ENCODE measurements at regions not wholly inside any gene's neighbourhood (a gene's known extent, or its start where the extent isn't known, plus 50 kb on each side); places are given as distances from the start of the nearest gene placed in this dataset.
"Not testable (repeated sequence)": the region's sequence is repeated elsewhere in the genome, so short reads cannot be mapped to it uniquely, and the experiment has no call there.

DNA sequence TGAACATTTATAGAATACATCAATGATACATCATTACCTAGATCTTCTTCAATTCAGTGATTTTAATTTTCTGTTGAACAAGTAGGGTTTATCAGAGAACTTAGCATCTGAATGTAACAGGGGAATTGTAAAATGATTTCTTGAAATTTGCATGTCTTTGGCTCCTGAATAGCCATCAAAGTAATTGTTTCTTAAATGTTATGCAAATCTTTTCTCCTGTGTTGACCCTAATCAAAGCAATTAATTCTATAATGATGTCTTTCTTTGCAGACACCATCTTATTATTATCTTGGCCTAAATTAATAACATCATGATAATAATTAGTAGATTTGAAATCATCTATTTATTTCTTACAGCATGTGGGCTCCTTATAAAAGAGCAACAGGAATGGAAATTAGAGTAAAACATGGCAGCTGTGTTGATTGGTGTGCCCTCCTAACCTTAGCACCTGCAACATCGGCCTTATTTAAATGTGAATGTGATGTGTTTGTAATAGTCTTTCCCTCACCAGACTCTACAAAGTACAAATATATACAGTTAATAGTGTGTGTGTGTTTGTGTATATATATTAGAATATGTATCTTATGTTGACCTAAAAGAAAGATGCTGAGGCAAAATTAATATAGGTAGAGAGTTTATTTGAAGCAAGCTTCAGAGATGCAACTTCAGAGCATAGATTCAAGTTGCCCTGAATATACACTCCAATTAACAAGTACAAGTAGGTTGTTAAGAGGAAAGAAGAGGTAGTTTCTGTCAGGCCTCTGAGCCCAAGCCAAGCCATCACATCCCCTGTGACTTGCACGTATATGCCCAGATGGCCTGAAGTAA, 328.0 kb upstream of the TECRL start:
- no peak for DNase-seq (ENCODE audit: low read depth, low spot score)

DNA sequence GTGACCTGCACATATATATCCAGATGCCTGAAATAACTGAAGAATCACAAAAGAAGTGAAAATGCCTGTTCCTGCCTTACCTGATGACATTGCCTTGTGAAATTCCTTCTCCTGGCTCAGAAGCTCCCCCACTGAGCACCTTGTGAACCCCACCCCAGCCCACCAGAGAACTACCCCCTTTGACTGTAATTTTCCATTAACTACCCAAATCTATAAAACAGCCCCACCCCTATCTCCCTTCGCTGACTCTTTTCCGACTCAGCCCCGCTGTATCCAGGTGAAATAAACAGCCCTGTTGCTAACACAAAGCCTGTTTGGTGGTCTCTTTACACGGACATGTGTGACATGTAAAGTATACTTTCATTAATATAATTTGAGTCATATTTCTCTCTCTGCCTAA, 320.3 kb upstream of the TECRL start:
- no peak for DNase-seq (ENCODE audit: low read depth, low spot score)

DNA sequence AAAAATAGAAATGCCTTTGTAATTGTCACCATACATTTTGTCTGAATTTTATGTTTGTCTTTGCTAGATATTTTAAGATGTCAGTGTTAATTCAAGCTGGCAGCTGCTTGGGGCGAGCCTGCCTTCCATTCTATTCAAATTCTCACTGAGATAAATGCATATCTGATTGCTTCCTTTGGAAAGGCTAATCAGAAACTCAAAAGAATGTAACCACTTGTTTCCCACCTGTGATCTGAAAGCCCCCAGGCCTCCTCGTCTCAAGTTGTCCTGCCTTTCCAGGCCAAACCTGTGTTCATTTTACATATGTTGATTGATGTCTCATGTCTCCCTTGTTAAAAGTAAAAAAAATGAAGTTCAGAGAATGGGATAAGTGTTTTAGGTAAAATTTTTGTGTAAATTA, 318.7 kb upstream of the TECRL start:
- DNase-seq (ENCODE audit: low read depth, low spot score), result peak; percentile 64

DNA sequence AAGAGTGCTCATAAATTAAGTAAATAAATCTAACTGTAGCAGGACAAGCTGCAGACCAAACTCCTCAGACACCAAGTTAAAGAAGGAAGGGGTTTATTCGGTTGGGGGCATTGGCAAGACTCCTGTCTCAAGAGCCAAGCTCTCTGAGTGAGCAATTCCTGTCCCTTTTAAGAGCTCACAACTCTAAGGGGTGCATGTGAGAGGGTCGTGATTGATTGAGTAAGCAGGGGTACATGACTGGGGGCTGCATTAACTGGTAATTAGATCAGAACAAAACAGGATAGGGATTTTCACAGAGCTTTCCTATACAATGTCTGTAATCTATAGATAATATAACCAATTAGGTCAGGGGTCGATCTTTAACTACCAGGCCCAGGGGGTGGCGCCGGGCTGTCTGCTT, 318.1 kb upstream of the TECRL start:
- not testable (repeated sequence) for DNase-seq (ENCODE audit: low read depth, low spot score)

DNA sequence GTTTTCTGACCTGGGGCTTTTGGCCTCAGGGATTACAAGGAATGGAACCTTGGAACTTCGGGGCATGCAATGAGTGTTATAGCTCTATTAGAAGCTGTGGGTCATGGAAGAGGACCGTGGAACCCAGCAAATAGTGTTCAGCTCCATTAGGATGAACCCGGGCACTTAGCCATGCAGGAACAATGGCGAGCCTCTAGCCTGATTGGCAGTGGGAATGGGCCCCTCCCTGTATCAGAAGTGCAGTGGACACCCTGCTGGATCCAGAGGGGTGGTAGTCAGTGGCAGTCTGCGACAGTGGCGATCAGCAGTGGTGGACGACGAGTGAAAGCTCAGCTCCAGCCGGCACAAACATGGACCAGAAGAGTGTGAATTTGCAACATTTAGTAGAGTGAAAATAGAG, 315.4 kb upstream of the TECRL start:
- DNase-seq (ENCODE audit: low read depth, low spot score), result no peak

DNA sequence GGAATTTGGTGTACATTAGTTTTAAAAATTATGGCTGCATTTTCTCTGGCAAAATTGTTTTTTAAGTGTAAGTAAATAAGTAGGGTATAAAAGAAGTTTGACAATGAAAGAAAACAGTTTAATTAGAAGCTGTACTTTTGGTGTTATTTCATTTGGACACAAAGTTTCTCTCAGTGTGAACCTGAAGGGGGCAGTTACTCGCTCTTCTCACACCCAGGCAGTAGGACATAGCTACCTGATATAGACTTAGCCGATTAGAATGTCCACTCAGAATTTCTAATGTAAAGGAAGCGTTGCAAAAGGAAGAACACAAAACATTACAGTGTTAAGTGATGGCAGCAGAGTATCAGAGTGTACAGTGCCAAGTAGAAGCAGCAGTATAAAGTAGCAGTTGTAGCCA, 311.9 kb upstream of the TECRL start:
- no peak for DNase-seq (ENCODE audit: low read depth, low spot score)

DNA sequence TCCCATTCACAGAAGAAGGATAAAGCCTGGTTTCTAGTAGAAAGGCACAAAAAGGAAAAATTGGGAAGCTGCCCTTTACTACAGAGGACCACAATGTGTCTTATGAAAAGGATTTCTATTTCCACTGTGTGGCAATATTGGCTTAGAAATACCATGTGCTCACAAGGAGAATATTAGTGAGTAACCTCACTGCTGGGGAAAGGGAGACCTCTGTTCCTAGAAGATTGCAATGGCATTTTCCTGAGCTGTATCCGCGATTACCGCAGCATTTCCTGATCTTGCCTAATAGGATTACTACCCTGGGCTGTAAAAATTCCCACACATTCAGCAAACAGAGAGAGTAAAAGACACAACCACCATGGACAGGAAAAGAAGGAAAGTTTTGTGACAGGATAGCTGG, 308.8 kb upstream of the TECRL start:
- no peak for DNase-seq (ENCODE audit: low read depth, low spot score)

DNA sequence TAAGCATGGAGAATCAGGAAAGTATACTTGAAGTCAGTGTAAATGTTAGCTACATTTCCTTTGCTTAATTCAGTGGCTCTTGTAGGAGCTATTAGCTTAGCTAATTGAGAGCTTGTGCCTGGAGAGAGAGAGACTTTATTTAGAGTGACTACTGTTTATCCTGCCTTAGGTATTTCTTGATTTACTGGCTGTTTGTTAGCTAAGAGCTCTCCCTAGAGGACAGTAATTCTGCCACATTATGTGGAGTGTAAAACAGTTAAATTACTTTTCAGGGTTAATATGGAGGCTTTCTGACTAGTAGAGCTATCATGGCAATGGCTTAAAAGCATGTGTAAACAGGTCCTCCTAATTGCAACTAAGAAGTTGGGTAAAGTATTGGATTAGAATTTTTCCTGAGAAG, 306.5 kb upstream of the TECRL start:
- DNase-seq (ENCODE audit: low read depth, low spot score), result no peak

DNA sequence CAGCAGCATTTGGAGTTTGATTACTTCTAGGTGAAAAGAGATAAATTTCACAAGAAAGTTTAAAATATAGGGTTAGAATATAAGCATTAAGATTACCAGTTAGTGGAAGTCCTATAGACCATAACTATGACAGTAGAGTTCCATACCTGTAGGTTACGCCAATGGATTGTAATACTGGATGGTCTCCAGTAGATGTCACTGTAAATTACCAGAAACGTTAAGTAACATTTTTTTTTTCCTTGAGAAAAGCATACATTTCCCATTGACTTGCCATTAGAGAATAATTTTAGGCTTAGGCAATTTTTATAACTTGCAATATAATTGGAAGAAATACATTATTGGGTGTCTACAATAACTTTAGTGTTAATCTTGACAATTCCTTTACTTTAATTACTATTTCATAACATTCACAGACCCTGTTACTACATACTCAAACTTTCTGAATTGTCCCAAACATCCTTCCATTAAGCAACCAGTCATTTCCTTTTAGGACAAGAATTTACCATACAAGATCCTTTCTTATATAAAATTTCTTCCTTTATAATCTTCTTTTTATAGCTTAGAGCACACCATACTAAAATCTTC, 304.1 kb upstream of the TECRL start:
- DNase-seq (ENCODE audit: low read depth, low spot score), result no peak

DNA sequence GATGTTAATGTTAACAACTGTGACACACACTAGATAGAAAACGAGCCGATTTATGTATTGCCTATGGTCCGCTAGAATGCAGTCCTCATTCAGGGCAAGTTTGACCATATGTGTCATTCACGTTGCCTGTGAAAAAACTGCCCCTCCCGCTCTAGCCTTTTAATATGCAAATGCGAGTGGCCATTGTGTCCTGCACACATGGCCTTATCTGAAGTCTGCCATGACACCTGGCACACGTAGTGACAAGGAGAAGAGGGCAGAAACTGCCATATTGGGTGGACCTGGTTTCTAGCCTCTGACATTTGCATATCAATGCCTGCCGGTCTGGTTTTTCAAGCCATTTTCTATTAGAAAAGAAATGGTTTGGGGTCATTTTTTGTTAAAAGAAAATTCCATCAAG, 303.3 kb upstream of the TECRL start:
- no peak for DNase-seq (ENCODE audit: low read depth, low spot score)

DNA sequence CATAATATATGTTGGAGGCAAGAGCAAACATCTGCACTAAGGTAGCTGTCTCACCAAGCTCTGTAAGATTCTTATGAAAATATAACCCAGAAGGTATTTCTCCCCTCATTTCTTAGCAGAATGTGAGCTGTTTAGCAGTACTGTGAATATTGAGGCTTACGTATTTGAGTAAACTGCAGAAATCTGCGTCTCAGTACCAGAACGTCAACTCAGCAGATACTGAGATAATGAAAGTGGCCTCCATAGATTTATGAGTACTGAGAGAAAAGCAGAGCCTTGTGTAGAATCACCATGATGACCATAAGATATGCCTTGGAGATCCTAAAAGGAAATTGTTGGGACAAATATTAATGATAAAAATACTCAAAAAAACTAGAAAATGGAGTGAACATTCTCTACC, 296.7 kb upstream of the TECRL start:
- no peak for DNase-seq (ENCODE audit: low read depth, low spot score)

DNA sequence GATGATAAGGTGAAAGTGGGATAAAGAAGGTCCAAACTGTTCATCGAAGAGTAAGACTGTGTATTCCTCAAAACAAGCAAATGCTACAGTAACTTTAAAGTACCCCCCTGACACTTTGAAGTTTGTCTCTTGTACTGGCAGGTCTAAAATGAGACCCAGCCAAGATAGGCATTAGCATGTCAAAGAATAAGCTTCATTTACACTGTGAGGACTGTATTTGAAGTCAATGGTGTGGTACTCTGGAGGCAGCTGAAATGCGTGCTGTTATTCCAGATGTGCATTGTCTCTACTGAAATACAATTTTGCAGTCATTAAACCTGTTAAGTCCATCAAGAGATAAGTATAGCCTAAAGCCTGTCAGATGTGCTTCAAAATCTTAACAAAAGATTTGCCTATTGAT, 288.9 kb upstream of the TECRL start:
- no peak for DNase-seq (ENCODE audit: low read depth, low spot score)

DNA sequence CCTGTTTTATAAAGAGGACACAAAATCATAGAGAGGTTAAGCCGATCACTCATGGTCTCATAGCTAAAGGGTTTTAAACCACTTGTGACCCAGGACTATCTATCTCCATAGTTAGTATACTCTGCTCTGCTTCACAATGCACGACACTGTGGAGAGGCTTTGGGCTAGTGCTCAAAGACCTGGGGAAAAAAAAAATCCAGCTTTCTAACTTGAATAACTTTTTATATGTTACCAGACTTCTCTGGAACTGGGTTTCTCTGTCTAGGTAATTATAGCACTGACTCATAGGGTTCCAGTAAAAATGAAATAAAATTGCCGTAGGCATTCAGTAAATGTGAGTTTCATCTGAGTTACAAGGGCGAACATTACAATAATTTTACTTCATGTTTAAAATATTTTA, 273.7 kb upstream of the TECRL start:
- no peak for DNase-seq (ENCODE audit: low read depth, low spot score)

DNA sequence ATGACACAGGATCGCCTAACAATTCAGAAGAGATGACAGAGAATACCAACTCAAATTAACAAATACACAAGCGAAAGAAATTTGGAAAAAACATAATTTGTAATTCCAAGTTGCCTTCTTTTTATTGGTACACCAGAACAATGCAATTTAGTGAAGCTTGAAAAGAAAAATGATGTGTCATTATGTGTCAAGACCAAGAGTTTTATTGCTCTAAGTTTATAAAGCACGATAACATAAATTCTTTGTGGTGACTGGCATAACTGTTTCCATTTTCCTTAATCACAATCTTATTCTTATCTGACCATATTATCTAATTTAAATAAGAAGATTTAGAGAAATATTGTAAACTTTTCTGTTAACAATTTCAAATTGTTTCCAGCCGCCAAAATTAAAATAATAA, 273.2 kb upstream of the TECRL start:
- no peak for DNase-seq (ENCODE audit: low read depth, low spot score)

DNA sequence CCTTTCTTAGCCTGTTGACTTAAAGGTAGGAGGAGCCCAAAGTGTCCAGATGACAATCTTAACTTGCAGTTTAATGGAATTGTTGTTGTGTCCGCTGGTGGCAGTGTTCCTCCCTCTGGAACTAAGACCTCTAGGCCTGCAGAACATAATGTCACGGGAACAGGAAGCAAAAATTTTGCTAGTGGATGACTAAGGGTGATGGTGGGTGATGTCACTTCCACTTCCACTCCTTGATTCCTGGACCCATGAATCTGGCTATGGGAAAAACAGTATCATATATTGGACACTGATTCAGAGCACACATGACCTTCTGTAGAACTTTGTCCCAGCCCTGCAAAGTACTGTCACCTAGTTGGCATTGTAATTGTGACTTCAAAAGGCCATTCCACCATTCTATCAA, 263.9 kb upstream of the TECRL start:
- DNase-seq (ENCODE audit: low read depth, low spot score), result not testable (repeated sequence)

DNA sequence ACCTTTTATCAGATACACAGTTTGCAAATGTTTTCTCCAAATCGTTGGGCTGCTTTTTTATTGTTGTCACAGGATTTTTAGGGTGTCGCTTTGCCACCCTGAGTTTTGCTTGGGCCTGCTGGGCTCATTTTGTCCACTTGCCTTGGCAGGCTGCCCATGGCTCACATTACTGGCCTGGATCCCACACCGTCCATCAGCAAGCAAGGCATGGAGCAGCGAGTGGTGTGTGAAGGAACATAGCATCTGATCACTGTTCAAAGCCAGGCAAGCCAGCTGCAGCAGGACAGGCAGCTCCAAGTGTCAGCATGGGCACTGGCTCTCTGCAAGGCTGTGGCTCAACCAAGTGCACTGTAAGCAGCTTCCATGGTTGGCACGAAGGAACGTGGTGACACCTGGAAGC, 261.4 kb upstream of the TECRL start:
- no peak for DNase-seq (ENCODE audit: low read depth, low spot score)

DNA sequence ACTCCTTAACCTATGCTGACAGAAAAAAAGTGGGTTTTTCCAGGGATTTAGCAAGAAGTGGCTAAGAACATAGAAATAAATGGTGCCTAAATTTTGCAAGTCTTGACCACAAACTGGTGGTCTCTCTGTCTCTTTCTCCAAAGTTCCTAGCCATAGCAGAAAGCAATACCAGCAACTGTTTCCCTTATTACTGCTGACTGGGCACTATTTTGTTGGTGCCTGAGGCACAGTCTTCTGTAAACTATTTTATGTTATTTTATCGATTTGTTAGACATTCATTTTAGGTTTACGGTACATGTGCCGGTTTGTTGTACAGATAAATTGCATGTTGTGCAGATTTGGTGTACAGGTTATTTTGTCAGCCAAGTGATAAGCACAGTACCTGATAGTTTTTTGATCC, 234.6 kb upstream of the TECRL start:
- no peak for DNase-seq (ENCODE audit: low read depth, low spot score)

DNA sequence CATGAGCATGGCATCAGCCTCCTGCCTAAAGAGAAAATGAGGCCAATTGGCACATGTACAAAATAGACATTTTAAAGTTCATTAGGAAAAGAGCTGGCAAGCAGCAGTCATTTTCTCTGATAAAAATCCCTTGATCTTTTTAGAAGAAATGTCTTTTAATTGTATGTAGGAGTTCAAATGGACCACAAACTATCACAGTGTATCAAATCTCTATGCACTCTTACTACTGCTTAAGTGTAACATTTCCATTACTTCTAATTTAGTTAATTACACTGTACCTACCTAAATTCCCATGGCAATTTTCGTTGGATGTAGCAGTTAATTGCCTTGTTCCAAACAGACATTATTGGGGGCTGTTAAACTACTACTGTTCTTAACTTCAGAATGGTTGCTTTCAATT, 233.7 kb upstream of the TECRL start:
- DNase-seq (ENCODE audit: low read depth, low spot score), result no peak

DNA sequence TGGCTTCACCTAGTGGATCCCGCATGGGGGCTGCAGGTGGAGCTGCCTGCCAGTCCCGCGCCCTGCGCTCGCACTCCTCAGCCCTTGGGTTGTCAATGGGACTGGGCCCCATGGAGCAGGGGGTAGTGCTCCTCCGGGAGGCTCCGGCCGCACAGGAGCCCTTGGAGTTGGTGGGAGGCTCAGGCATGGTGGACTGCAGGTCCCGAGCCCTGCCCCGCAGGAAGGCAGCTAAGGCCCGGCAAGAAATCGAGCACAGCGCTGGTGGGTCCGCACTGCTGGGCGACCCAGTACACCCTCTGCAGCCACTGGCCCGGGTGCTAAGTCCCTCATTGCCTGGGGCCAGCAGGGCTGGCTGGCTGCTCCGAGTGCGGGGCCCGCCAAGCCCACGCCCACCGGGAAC, 231.2 kb upstream of the TECRL start:
- not testable (repeated sequence) for DNase-seq (ENCODE audit: low read depth, low spot score)

DNA sequence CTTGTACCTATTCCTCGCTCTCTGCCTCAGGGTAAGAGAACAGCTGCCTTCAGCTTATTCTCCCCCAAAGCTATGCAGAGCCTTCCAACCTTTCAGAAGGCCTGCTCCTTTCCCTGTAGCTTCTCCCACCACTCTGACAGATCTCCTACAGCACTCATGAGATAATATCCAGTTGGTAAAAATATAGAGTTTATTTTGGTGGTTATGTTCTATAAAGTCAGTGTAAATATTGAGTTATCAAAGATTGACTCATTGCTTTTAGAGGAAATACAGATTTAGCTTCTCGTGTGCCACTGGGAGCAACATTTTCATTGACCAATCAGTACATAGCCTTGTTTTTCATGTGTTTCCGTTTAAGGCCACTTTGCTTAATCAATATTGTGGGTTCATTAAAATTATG, 216.2 kb upstream of the TECRL start:
- no peak for DNase-seq (ENCODE audit: low read depth, low spot score)

DNA sequence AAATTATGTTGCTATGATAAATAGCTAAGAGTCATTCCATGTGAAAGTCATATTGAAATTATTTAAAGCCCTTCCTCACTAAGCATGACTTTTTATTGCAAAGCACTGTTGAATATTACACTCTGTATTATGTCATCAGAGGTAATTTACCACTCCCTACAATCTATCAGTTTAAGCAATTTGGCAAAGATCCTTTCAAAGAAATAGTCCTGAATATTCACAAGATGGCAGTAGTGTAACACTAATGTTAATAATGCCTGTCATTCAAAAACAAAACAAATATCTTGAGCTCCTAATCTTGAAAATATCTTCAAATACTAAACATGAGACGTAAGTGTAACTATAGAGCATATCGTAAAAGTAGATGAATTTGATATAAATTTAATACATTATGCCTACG, 208.6 kb upstream of the TECRL start:
- no peak for DNase-seq (ENCODE audit: low read depth, low spot score)

DNA sequence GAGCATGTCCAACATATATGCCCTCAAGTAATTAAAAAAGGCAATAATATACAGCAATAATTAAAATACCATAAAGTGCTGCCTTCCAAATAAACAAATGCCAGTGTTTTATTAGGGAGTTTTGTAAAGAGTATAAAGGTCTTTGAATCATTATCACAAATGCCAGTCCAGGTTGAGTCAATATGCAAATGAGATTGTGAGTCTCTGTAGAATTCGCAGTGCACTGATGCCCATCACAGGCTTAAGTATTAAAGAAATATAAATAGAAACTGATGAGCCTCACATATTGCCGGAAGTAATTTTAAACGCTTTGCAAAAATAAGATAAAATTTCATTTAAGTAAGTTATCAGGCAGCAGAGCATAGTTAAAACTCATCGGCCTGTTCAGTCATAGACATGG, 205.0 kb upstream of the TECRL start:
- no peak for DNase-seq (ENCODE audit: low read depth, low spot score)

DNA sequence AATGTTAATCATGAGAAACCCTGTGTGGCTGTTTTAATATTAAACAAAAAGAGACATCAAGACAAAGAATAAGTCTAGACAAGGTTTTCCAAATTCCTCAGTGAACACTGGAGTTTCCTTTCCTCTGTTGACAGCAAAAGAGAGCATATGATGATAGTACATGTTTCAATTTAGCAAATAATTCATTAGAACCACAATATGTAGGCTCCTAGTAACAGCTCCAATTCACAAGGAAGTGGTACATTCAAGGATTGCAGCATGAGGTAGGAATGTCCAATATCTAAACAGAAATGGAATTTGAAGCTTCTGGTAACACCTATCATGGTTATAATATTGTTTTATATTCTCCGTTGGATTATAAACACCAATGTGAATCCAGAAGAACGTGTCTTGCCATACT, 203.8 kb upstream of the TECRL start:
- no peak for DNase-seq (ENCODE audit: low read depth, low spot score)

DNA sequence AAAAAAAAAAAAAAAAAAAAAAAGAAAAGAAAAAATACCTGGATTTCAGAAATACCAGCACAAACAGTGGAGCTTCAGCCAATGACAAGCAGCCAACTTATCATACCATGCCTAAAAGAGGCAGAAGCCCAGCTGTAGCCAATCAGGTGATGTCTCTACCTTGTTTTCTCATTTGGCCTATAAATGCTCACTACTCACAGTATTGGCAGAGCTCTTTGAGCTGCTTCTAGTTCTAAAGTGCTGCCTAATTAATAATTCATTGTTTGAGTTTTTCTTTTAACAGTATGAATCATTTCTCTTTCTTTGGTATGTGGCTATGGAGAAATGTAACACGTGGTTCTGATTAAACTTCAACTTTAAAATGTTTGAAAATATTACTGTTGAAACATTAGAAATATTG, 188.8 kb upstream of the TECRL start:
- DNase-seq (ENCODE audit: low read depth, low spot score), result no peak

Data from ELF-1 (cell line).